IPS-18c (cell line): ENCODE measurements at regions not wholly inside any gene's neighbourhood (a gene's known extent, or its start where the extent isn't known, plus 50 kb on each side); places are given as distances from the start of the nearest gene placed in this dataset.

Experiments
- H3K4me3 ChIP-seq: 2 replicates; pipeline ENCODE4 v1.7.0; 2013; ENCODE audit warnings: low read depth, mild to moderate bottlenecking, low read length, moderate library complexity; ENCODE audit not compliant: insufficient read depth
- H3K9me3 ChIP-seq: one replicate; pipeline ENCODE4 v1.6.1; 2013; ENCODE audit warnings: mild to moderate bottlenecking, low read length, moderate library complexity; ENCODE audit not compliant: control insufficient read depth, insufficient read depth

DNA sequence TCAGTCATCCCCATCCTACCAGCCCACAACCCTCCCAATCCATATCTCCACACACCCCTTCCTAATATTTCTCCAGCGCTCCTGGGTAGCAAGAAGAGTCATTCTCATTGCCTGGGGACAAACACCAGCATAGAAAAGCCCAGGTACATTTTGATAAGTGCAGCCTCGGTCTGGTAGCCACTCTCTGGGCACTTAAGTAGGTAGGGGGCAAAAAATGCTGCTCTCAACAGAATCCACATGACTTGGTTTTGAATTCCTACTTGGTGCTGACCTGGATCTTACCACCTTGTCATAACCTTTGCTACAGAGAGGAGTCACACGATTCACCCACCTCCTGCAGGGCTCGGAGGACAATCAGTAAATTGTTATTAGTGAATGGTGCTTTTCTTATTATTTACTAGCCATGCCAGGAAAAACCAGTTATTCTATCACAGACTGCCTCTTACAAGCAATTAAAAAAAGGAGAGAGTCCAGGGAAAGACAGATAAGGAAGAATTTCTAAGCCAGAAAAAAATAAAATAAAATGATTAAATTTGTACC is 249.1 kb downstream of the LY86 start:
- H3K4me3 ChIP-seq = no peak overlapping the region
- H3K9me3 ChIP-seq = no peaks in the 10 kb centered on the region

GRCh38 chr6:6840831-6841291 is 252.3 kb downstream of the LY86 start:
- Histone ChIP-seq H3K4me3 (no peak overlapping the region), H3K9me3 (no peaks in the 10 kb centered on the region)

DNA sequence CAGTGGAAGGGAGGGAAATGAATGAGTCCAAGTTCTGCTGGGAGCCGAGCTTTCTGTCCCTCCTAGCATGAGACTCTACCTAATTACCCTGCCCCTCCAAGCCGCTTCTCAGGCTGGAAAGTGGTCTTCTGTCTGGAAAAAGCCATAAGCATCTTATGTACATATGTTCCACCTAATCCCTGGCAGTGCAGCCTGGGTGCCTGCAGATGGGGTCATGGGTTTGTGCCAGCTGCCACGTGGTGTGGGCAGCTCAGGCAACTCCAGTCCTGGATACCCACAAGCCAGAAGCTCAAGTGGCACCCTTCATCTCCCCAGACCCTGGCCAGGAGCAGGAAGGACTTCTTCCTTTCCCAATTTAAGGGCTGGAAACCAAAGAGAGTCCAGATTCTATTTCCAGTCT is 253.1 kb downstream of the LY86 start:
- H3K4me3 ChIP-seq = no peak overlapping the region
- no peaks in the 10 kb centered on the region for H3K9me3 ChIP-seq

DNA sequence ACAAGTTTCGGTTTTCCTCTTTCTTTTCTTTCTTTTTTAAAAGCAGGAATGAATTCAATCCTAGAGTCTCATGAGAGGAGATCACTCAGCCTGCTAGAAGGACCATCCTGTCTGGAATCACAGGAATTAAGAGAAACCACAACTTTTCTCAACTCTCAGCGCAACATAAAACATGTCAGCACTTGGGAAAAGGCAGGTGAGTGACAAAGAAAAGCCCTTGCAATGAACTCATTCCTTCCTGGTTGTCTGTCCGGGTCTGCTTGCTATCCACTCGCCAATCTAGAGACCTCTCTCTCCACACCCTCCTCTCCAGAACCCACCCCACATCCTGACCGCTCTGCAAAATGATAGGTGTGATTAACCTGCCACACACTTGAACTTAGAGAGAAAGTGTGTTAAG is 253.8 kb downstream of the LY86 start:
- Histone ChIP-seq H3K4me3 (no peak overlapping the region), H3K9me3 (no peaks in the 10 kb centered on the region)

DNA sequence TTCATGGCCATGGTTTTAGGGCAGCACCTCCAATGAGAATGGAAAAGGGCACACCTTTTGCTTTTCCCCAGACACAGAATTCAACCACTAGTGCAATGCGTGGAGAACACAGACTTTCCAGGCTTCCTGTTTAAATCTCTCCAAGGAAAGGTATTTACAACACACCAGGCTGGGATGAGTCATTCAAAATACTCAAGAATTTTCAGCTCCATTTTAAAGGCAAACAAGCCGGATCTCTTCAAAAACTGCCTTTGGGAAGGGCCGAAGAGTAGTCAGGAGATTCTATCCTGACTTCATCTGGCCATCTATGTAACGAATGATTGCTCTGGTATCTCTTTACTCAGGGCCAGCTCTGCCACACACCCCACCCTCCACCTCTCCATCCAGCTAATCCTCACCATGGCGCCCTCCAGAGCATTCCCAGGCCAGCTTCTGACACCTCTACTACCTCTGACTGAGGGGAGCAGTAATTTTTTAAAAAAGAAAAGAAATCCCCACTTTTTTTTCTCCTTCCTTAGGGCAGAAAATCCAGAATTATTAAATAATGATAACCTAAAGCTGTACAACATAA is 254.6 kb downstream of the LY86 start:
- Histone ChIP-seq H3K9me3 (no peaks in the 10 kb centered on the region), H3K4me3 (no peak overlapping the region)

- no peak overlapping the region for H3K4me3 ChIP-seq
Observed at GRCh38 chr6:6843777-6844176, 255.3 kb downstream of the LY86 start.

GRCh38 chr6:6844530-6844929 is 256.0 kb downstream of the LY86 start:
- H3K9me3 ChIP-seq = no peaks in the 10 kb centered on the region
- no peak overlapping the region for H3K4me3 ChIP-seq

More at GRCh38 chr6:6843777-6844176, 255.3 kb downstream of the LY86 start:
- H3K9me3 ChIP-seq = no peaks in the 10 kb centered on the region

- Histone ChIP-seq H3K9me3 (no peaks in the 10 kb centered on the region), H3K4me3 (no peak overlapping the region)
Observed at GRCh38 chr6:6845603-6846002, 257.1 kb downstream of the LY86 start.

- Histone ChIP-seq H3K9me3 (no peaks in the 10 kb centered on the region), H3K4me3 (no peak overlapping the region)
Observed at GRCh38 chr6:6847591-6847990, 259.1 kb downstream of the LY86 start.

DNA sequence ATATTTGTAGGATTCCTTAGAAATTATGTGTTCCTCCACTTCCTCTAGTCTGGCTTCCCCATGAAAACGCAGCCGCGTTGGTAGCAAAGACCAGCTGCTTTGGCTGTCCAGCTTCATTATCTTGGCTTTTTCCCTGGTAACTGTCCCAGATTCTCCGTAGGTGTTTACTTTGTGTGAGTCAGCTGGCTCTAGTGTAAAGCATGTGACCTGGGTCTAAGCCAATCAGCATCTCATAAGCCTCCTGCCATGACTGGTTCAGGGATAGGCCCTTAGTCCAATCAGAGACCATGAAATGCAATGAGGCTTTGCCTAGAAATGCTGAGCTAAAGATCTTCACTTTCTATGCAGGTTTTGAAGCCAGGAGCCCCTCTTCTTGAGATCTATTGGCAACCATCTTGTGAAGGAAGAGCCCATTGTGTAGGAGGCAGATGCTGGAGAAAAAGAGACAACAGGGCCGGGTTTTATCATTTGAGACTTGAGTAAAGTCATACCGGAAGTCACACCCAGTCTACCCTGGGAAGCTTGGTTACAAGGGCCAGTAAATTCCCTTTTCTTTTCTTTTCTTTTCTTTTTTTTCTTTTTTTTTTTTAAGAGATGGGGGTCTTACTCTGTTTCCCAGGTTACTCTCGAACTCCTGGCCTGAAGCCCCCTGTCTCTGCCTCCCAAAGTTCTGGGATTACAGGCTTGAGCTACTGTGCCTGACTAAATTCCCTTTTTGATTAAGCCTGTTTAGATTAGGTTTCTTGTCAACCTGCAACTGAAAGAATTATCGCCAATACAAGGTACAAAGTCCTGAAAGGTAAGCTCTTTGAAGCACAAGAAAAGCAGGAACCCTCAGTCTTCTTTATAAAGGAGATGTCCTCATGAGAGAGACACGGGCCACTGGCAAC is 256.5 kb upstream of the RREB1 start:
- Histone ChIP-seq H3K4me3 (no peak overlapping the region), H3K9me3 (no peaks in the 10 kb centered on the region)

DNA sequence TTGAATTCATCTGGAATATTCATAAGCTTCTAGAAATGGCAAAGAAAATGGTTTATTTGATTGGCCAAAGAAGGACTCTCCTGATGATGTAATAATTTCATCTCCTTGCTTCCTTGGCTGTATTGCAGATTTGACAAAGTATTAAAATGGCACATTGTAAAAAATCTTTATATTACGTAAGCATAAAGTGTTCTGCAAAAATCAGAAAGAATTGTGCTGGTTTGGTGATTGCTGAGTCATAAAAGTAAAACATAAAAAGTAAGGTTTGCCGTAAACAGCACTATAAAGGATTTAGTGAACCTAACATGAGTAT is 255.9 kb upstream of the RREB1 start:
- Histone ChIP-seq H3K4me3 (no peak overlapping the region), H3K9me3 (no peaks in the 10 kb centered on the region)

GRCh38 chr6:6856538-6857523 is 250.9 kb upstream of the RREB1 start:
- Histone ChIP-seq H3K4me3 (peak overlapping the region; percentile 10; the same call in 1 of the 2 replicates), H3K9me3 (no peaks in the 10 kb centered on the region)

GRCh38 chr6:6857528-6857927 is 250.2 kb upstream of the RREB1 start:
- Histone ChIP-seq H3K9me3 (no peaks in the 10 kb centered on the region), H3K4me3 (no peak overlapping the region)

DNA sequence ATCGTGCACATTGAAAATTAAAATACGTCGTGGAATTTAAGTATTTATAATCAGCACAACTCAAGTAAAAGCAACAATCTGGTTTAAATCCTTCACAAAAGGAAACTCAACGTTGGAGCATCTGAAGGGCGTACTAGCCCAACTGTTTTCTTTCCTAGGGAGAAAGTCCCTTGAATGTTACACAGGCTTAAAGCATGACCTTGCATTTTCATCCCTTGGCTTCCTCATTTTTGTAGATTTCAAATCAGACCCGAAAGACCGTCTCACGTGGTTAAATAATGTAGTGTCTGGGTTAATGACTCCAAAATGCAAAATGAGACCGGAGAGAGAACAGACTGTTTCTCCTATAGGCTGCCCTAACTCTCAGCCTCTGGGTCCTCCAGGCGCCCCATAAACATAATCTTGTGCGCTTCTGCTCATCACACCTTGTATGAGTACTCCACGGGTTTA is 249.2 kb upstream of the RREB1 start:
- H3K9me3 ChIP-seq = no peaks in the 10 kb centered on the region
- no peak overlapping the region for H3K4me3 ChIP-seq

DNA sequence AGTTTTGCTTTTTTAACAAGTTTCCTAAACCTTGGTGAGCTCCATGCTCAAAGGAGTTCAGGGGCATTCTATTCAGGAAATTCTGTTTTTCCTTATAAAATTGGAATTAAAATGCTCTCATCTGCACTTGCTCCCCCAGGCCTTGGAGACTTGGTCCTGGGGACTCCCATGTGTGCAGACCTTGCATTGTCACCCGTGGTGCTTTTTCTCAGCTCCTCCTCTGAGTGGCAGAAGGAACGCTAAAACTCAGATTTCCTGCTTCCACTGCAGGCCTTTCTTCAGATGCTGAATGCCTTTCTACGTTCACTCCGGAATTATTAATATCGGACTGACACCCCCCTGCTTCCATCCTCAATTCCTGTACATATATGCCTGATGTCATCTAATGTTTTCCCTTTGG is 248.7 kb upstream of the RREB1 start:
- H3K4me3 ChIP-seq = no peak overlapping the region

DNA sequence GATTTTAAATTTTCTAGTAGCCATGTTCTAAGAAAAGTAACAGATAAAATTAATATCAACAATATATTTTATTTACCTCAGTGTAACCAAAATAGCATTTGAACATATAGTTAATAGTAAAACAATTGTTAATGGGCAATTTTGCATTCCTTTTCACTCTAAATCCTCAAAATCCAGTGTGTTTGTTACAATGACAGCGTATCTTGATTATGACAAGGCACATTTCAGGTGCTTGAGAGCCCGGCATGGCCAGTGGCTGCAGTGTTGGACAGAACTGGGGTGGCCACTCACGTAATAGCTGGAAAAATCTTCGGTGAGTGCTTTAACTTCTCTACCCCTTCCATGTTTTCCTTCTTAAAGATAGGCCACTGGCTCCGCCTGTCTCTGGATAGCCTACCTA is 248.0 kb upstream of the RREB1 start:
- Histone ChIP-seq H3K4me3 (no peak overlapping the region), H3K9me3 (no peaks in the 10 kb centered on the region)

More for the DNA sequence above, 248.7 kb upstream of the RREB1 start:
- H3K9me3 ChIP-seq = no peaks in the 10 kb centered on the region

- Histone ChIP-seq H3K9me3 (no peaks in the 10 kb centered on the region), H3K4me3 (no peak overlapping the region)
Observed at GRCh38 chr6:6860863-6861262, 246.9 kb upstream of the RREB1 start.
